B cell (primary cell): ENCODE measurements at regions not wholly inside any gene's neighbourhood (a gene's known extent, or its start where the extent isn't known, plus 50 kb on each side); places are given as distances from the start of the nearest gene placed in this dataset.

Experiments used
- ATAC-seq: fragments of 200-7000 bp; cut with Tn5 transposase; one replicate; pipeline ENCODE4 v1.10.0; 2021; ENCODE audit warnings: low read depth, mild to moderate bottlenecking, moderate number of reproducible peaks, moderate library complexity
- CTCF ChIA-PET: fragments of 350-600 bp; sonication (Branson Sonifier 250); formaldehyde crosslinking; loops from one replicate; lab custom pipeline; 2021; ENCODE audit warnings: antibody characterized with exemption, inconsistent platforms; lab: Charles Lee
- POLR2A ChIA-PET: fragments of 350-600 bp; sonication (Branson Sonifier 250); formaldehyde crosslinking; loops from one replicate; lab custom pipeline; 2021; ENCODE audit warnings: antibody characterized with exemption; lab: Charles Lee
- DNase-seq: peaks from one replicate; pipeline ENCODE4 v3.0.0; 2013
- H2AFZ ChIP-seq: 2 replicates; pipeline ENCODE4 v1.6.1; 2012; ENCODE audit warnings: mild to moderate bottlenecking, low read depth, low read length; ENCODE audit not compliant: insufficient read depth, poor library complexity, severe bottlenecking
- H3K27ac ChIP-seq, 2 donors: 1 replicate in 1 of 2; 2 replicates in 1 of 2; pipeline ENCODE4 v1.5.1; 2012 to 2013; ENCODE audit warnings: low read length in 2 of 2, mild to moderate bottlenecking in 2 of 2, moderate library complexity in 1 of 2
- H3K27me3 ChIP-seq, 4 experiments: fragments of 200-600 bp in 1 of 4; sonication (generic) in 1 of 4; replicated peaks in 1 of 4; 1 replicate in 2 of 4; 2 replicates in 2 of 4; pipeline versions ENCODE4 v1.6.1 to v1.7.0; 2013 to 2016; ENCODE audit warnings: low read length in 3 of 4, mild to moderate bottlenecking in 2 of 4, mixed read lengths in 1 of 4, moderate library complexity in 1 of 4; ENCODE audit not compliant: insufficient read depth in 4 of 4, control insufficient read depth in 3 of 4; ENCODE audit errors: control extremely low read depth in 1 of 4
- H3K36me3 ChIP-seq, 2 experiments: replicated peaks in 1 of 2; 1 replicate in 1 of 2; 2 replicates in 1 of 2; pipeline versions ENCODE4 v1.6.1 to v1.7.1; 2013; ENCODE audit warnings: low read length in 1 of 2; ENCODE audit not compliant: insufficient read depth in 2 of 2, control insufficient read depth in 1 of 2; ENCODE audit errors: control extremely low read depth in 1 of 2, extremely low read depth in 1 of 2
- H3K4me1 ChIP-seq, 2 donors: fragments of 200-600 bp in 1 of 2; sonication (generic) in 1 of 2; 1 replicate in 1 of 2; 2 replicates in 1 of 2; pipeline versions ENCODE4 v1.5.1 to v1.6.1; 2013 to 2017; ENCODE audit warnings: low read length in 2 of 2; ENCODE audit not compliant: control insufficient read depth in 2 of 2, insufficient read depth in 2 of 2
- H3K4me2 ChIP-seq: replicated peaks from 2 replicates; pipeline ENCODE3; 2012; ENCODE audit warnings: mild to moderate bottlenecking, low read depth, low read length; ENCODE audit not compliant: poor library complexity, severe bottlenecking
- H3K4me3 ChIP-seq, 5 experiments: fragments of 200-600 bp in 1 of 5; sonication (generic) in 1 of 5; 1 replicate in 3 of 5; 2 replicates in 2 of 5; pipeline versions ENCODE4 v1.5.1 to v1.7.0; 2011 to 2016; ENCODE audit warnings: low read length in 4 of 5, mild to moderate bottlenecking in 4 of 5, low read depth in 2 of 5, control low read depth in 1 of 5, moderate library complexity in 1 of 5; ENCODE audit not compliant: insufficient read depth in 1 of 5; ENCODE audit errors: control extremely low read depth in 1 of 5, extremely low read depth in 1 of 5
- H3K79me2 ChIP-seq: fragments of 200-600 bp; sonication (generic); one replicate; pipeline ENCODE4 v1.6.0; 2016; ENCODE audit warnings: low read length; ENCODE audit not compliant: control insufficient read depth, insufficient read depth
- H3K9ac ChIP-seq: fragments of 200-600 bp; sonication (generic); 2 replicates; pipeline ENCODE4 v1.6.1; 2017; ENCODE audit warnings: mild to moderate bottlenecking, low read length, moderate library complexity
- H3K9me3 ChIP-seq, 3 donors: one replicate each; pipeline versions ENCODE4 v1.6.1 to v1.7.1; 2013; ENCODE audit warnings: low read length in 2 of 3; ENCODE audit not compliant: control insufficient read depth in 2 of 3, insufficient read depth in 1 of 3; ENCODE audit errors: control extremely low read depth in 1 of 3
- H4K20me1 ChIP-seq: 2 replicates; pipeline ENCODE4 v1.6.0; 2012; ENCODE audit warnings: mild to moderate bottlenecking, low read length; ENCODE audit not compliant: insufficient read depth, control insufficient read depth, poor library complexity, severe bottlenecking
- H3K27ac Mint-ChIP-seq: one replicate; pipeline ENCODE4 v1.8.0; 2021; ENCODE audit warnings: mixed read lengths
- H3K27me3 Mint-ChIP-seq: one replicate; pipeline ENCODE4 v1.8.0; 2021; ENCODE audit warnings: mixed read lengths
- H3K4me1 Mint-ChIP-seq: one replicate; pipeline ENCODE4 v1.8.0; 2021; ENCODE audit warnings: mixed read lengths
- H3K4me3 Mint-ChIP-seq: one replicate; pipeline ENCODE4 v1.8.0; 2021; ENCODE audit warnings: mixed read lengths
- H3K9me3 Mint-ChIP-seq: one replicate; pipeline ENCODE4 v1.8.0; 2022; ENCODE audit warnings: mixed read lengths; ENCODE audit not compliant: insufficient read depth
- CTCF ChIP-seq: fragments of 200-600 bp; IDR thresholded peaks from one replicate; pipeline ENCODE4 v1.8.0; 2022; ENCODE audit warnings: antibody characterized with exemption, mild to moderate bottlenecking
- EZH2 ChIP-seq: IDR thresholded peaks from 2 replicates; pipeline ENCODE4 v1.6.1; 2012; ENCODE audit warnings: borderline replicate concordance, low read depth, mild to moderate bottlenecking, moderate library complexity, low read length; ENCODE audit not compliant: insufficient read depth, poor library complexity, severe bottlenecking
- WGBS: methylation state at CpG from one replicate; pipeline ENCODE4 v1.1.5; 2013; ENCODE audit warnings: missing lambda C conversion rate; ENCODE audit not compliant: insufficient coverage; 5-methylcytosine and 5-hydroxymethylcytosine counted together
- intact Hi-C: fragments of 100-400 bp; cut with micrococcal nuclease; formaldehyde crosslinking; loops from one replicate; pipeline ENCODE4 v1.10.0; 2022

GRCh38 chr1:209057901-209058300, 525.6 kb upstream of the CAMK1G start:
- H3K4me1 ChIP-seq = no peaks in the 10 kb centered on the region
- no peaks in the 10 kb centered on the region for H4K20me1 ChIP-seq
- H3K79me2 ChIP-seq = no peaks in the 10 kb centered on the region
- peaks cover 6% of the 10 kb centered on the region for H3K9me3 Mint-ChIP-seq
- H3K27ac Mint-ChIP-seq = no peak overlapping the region
- H3K9ac ChIP-seq = no peak overlapping the region
- ChIA-PET CTCF (no interaction called here), POLR2A (no interaction called here)
- no peaks in the 10 kb centered on the region for H3K4me1 Mint-ChIP-seq
- H2AFZ ChIP-seq = no peak overlapping the region
- ATAC-seq = no peak
- WGBS = no CpG with 5 or more reads among the region's 1 CpG
- H3K4me3 Mint-ChIP-seq = no peak overlapping the region
- no peaks in the 10 kb centered on the region for H3K36me3 ChIP-seq
- peaks cover 2% of the 10 kb centered on the region for H3K27me3 Mint-ChIP-seq
- intact Hi-C loops = no loop called here
- no peak overlapping the region for H3K4me3 ChIP-seq
- H3K27ac ChIP-seq = no peak overlapping the region
- no peak overlapping the region for H3K4me2 ChIP-seq
- no peaks in the 10 kb centered on the region for H3K9me3 ChIP-seq
- H3K27me3 ChIP-seq = no peaks in the 10 kb centered on the region
- DNase-seq = no peak
- TF ChIP-seq EZH2 (no peak), CTCF (no peak)

GRCh38 chr1:209059376-209059775, 524.1 kb upstream of the CAMK1G start:
- H3K27me3 Mint-ChIP-seq = no peaks in the 10 kb centered on the region
- ChIA-PET CTCF (no interaction called here), POLR2A (no interaction called here)

More at GRCh38 chr1:209059376-209059775, 524.1 kb upstream of the CAMK1G start:
- Histone ChIP-seq H3K9ac (no peak overlapping the region), H3K4me3 (no peak overlapping the region), H3K27me3 (no peaks in the 10 kb centered on the region), H3K79me2 (no peaks in the 10 kb centered on the region), H3K4me1 (no peaks in the 10 kb centered on the region), H3K27ac (no peak overlapping the region), H3K9me3 (no peaks in the 10 kb centered on the region), H4K20me1 (no peaks in the 10 kb centered on the region), H2AFZ (no peak overlapping the region), H3K36me3 (no peaks in the 10 kb centered on the region), H3K4me2 (no peak overlapping the region)
- H3K9me3 Mint-ChIP-seq = peaks cover 6% of the 10 kb centered on the region
- intact Hi-C loops = no loop called here
- H3K27ac Mint-ChIP-seq = no peak overlapping the region
- ATAC-seq (no peak), DNase-seq (no peak)
- no peaks in the 10 kb centered on the region for H3K4me1 Mint-ChIP-seq
- 71% methylated on average over 1 of the region's 2 CpGs for WGBS
- no peak overlapping the region for H3K4me3 Mint-ChIP-seq
- TF ChIP-seq EZH2 (no peak), CTCF (no peak)
